ENCODE measurements at regions not wholly inside any gene's neighbourhood (a gene's known extent, or its start where the extent isn't known, plus 50 kb on each side); places are given as distances from the start of the nearest gene placed in this dataset.

DNA sequence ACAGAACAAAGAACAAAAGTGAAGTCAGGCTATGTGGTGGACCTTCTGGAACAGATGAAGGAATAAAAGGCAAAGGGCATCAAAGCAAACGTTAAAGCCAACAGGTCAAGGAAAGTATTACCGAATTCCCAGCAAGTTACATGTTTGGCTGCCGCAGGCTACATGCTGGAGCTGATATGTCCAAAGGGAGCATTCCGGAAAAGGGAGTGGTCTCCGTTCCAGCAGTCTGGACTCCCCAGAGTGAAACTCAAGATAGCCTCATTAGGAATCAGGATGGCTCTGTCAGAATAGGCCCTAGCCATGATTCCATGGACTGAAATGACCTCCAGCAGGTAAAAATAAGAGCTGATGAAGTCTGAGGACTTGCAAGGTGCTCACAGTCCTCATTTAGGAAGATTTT is 379.8 kb upstream of the PRICKLE1 start (continued):
- TF ChIP-seq, protein P1, sequence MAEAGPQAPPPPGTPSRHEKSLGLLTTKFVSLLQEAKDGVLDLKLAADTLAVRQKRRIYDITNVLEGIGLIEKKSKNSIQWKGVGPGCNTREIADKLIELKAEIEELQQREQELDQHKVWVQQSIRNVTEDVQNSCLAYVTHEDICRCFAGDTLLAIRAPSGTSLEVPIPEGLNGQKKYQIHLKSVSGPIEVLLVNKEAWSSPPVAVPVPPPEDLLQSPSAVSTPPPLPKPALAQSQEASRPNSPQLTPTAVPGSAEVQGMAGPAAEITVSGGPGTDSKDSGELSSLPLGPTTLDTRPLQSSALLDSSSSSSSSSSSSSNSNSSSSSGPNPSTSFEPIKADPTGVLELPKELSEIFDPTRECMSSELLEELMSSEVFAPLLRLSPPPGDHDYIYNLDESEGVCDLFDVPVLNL (IDR thresholded peaks at IDR 0.05; ENCODE audit: low read depth, low read length) = no peak
- TF ChIP-seq RFX5 (IDR thresholded peaks at IDR 0.05; ENCODE audit: low read depth, low read length) (no peak), NR2F1 (conservative IDR thresholded peaks at IDR 0.05) (no peak), BHLHE40 (IDR thresholded peaks at IDR 0.05; ENCODE audit: borderline replicate concordance in 1 of 2, low read depth in 2 of 2, low read length in 1 of 2) (no peak)

- ChIA-PET SMC1A (ENCODE audit: uncharacterized antibody, unreplicated experiment) (no interaction called here), CTCF (no interaction called here), POLR2A (no interaction called here), RAD21 (ENCODE audit: unreplicated experiment) (no interaction called here)
- ATAC-seq = no peak
- Histone ChIP-seq H3K4me3 (no peak overlapping the region), H3K4me2 (ENCODE audit: control insufficient read depth, insufficient read depth) (no peak overlapping the region), H3K4me1 (ENCODE audit: control insufficient read depth, insufficient read depth, low read length) (no peaks in the 10 kb centered on the region), H3K79me2 (ENCODE audit: control insufficient read depth, insufficient read depth, low read length) (no peaks in the 10 kb centered on the region), H3K9ac (ENCODE audit: control insufficient read depth, insufficient read depth, low read length) (no peak overlapping the region), H3K9me3 (replicated peaks; ENCODE audit: control insufficient read depth, insufficient read depth, low read length) (no peaks in the 10 kb centered on the region), H3K27ac (ENCODE audit: control insufficient read depth, insufficient read depth) (no peak overlapping the region), H3K36me3 (ENCODE audit: control insufficient read depth in 2 of 2, insufficient read depth in 2 of 2, low read length in 1 of 2) (no peaks in the 10 kb centered on the region), H3K27me3 (replicated peaks in 1 of 2; ENCODE audit: control insufficient read depth in 2 of 2, insufficient read depth in 2 of 2, low read length in 1 of 2) (no peaks in the 10 kb centered on the region), H4K20me1 (ENCODE audit: control insufficient read depth, insufficient read depth) (no peaks in the 10 kb centered on the region), H2AFZ (ENCODE audit: control insufficient read depth, low read depth, low read length) (no peak overlapping the region)
- TF ChIP-seq ATF7 (IDR thresholded peaks at IDR 0.05; ENCODE audit: low read depth) (no peak), STAT3 (IDR thresholded peaks at IDR 0.05; ENCODE audit: low read depth, low read length) (no peak), STAT1 (conservative IDR thresholded peaks at IDR 0.05) (no peak)
- intact Hi-C loops (cut with micrococcal nuclease; ENCODE audit: unreplicated experiment) = no loop called here
- no TSS peak for BruUV-seq (replicated peaks)
- in situ Hi-C loops (cut with MboI) = no loop called here
- WGBS (ENCODE audit: insufficient coverage, insufficient replicate concordance, low lambda C conversion rate, missing lambda C conversion rate) = 0% methylated on average over 1 of the region's 1 CpG
- FAIRE-seq = no peak
- no peak for DNase-seq (ENCODE audit: low read depth, low spot score)
Measured at GRCh38 chr12:42968426-42968825, 378.9 kb upstream of the PRICKLE1 start.

Data from GM12878 (cell line).